ENCODE measurements at regions not wholly inside any gene's neighbourhood (a gene's known extent, or its start where the extent isn't known, plus 50 kb on each side); places are given as distances from the start of the nearest gene placed in this dataset.

GRCh38 chr4:57548856-57549255 lies 438.7 kb upstream of the IGFBP7 start:
- no peak for TF ChIP-seq MTA2 (IDR thresholded peaks at IDR 0.05; ENCODE audit: low read depth)
- no peak for TF ChIP-seq MAX (IDR thresholded peaks at IDR 0.05; ENCODE audit: low read depth, low read length)
- TF ChIP-seq CTCF (IDR thresholded peaks at IDR 0.05 in 2 of 3, conservative IDR thresholded peaks at IDR 0.05 in 1 of 3; ENCODE audit: control insufficient read depth in 2 of 3, extremely low read depth in 1 of 3, insufficient read depth in 1 of 3, low read depth in 3 of 3, low read length in 3 of 3), result no peak
- TF ChIP-seq MEF2A (IDR thresholded peaks at IDR 0.05; ENCODE audit: insufficient read depth, low read depth, low read length), result no peak

All from GM12878 (cell line).